HepG2 (cell line): ENCODE measurements at regions not wholly inside any gene's neighbourhood (a gene's known extent, or its start where the extent isn't known, plus 50 kb on each side); places are given as distances from the start of the nearest gene placed in this dataset.

ENCODE experiments used
- ATAC-seq: fragments of 200-7000 bp; cut with Tn5 transposase; 3 replicates; pipeline ENCODE4 v1.9.1; 2020; ENCODE audit warnings: mild to moderate bottlenecking, moderate library complexity
- BruUV-seq: library from RNA; stranded (reverse); fragments of 400-500 nt; replicated peaks from 2 replicates; lab custom pipeline; 2021; lab: Mats Ljungman, UMichigan
- CTCF ChIA-PET: fragments of 300-600 bp; formaldehyde crosslinking; extraction: SDS; loops from one replicate; lab custom pipeline; 2021; ENCODE audit warnings: low total read pairs, inconsistent platforms, low intra/inter-chr PET ratio; lab: Yijun Ruan, JAX
- POLR2A ChIA-PET: fragments of 350-600 bp; sonication (Branson Sonifier 250); formaldehyde crosslinking; loops from one replicate; lab custom pipeline; 2020; ENCODE audit warnings: antibody characterized with exemption, inconsistent platforms; lab: Yijun Ruan, JAX
- DNase-seq: peaks from one replicate; pipeline ENCODE4 v3.0.0-alpha.2; 2015; ENCODE audit warnings: low spot score
- FAIRE-seq: peaks from 3 replicates; lab custom pipeline; 2011; peaks lifted over from hg19 to GRCh38; lab: Jason Lieb, UNC
- H2AFZ ChIP-seq: one replicate; pipeline ENCODE4 v1.6.1; 2011; ENCODE audit warnings: low read length, inconsistent platforms
- H3K27ac ChIP-seq: fragments of 300-600 bp; 3 replicates; pipeline ENCODE4 v1.8.0; 2011; ENCODE audit warnings: mixed run types, mild to moderate bottlenecking, mixed read lengths, low read length, inconsistent platforms; ENCODE audit not compliant: insufficient read depth; ENCODE audit errors: extremely low read length
- H3K27me3 ChIP-seq, 2 experiments: fragments of 200-600 bp in 1 of 2; 2 replicates in 1 of 2; 3 replicates in 1 of 2; pipeline versions ENCODE4 v1.6.0 to v1.8.0; 2011; ENCODE audit warnings: low read length in 2 of 2, mild to moderate bottlenecking in 2 of 2, moderate library complexity in 2 of 2, inconsistent platforms in 1 of 2; ENCODE audit not compliant: insufficient read depth in 2 of 2, control insufficient read depth in 1 of 2
- H3K36me3 ChIP-seq, 2 experiments: fragments of 200-600 bp in 1 of 2; replicated peaks in 1 of 2; 2 replicates in 1 of 2; 3 replicates in 1 of 2; pipeline versions ENCODE4 v1.5.1 to v1.8.0; 2011; ENCODE audit warnings: low read length in 2 of 2, inconsistent platforms in 1 of 2; ENCODE audit not compliant: insufficient read depth in 2 of 2, control insufficient read depth in 1 of 2
- H3K4me1 ChIP-seq: 2 replicates; pipeline ENCODE4 v1.5.1; 2012; ENCODE audit warnings: low read length, inconsistent platforms; ENCODE audit not compliant: insufficient read depth
- H3K4me2 ChIP-seq: 2 replicates; pipeline ENCODE4 v1.6.0; 2011; ENCODE audit warnings: low read depth, low read length, inconsistent platforms
- H3K4me3 ChIP-seq, 3 experiments: fragments of 200-600 bp in 1 of 3; sonication (generic), shearing (Covaris generic) in 1 of 3; replicated peaks in 1 of 3; 2 replicates each; pipeline ENCODE4 v1.5.1; 2011 to 2016; ENCODE audit warnings: low read length in 3 of 3, inconsistent platforms in 2 of 3, low read depth in 2 of 3, mild to moderate bottlenecking in 2 of 3, control low read depth in 1 of 3, mixed read lengths in 1 of 3; ENCODE audit not compliant: insufficient read depth in 1 of 3
- H3K79me2 ChIP-seq: one replicate; pipeline ENCODE4 v1.6.1; 2011; ENCODE audit warnings: low read length, inconsistent platforms; ENCODE audit not compliant: insufficient read depth
- H3K9ac ChIP-seq: 2 replicates; pipeline ENCODE4 v1.6.0; 2011; ENCODE audit warnings: mild to moderate bottlenecking, low read depth, low read length, inconsistent platforms; ENCODE audit not compliant: insufficient read depth
- H3K9me3 ChIP-seq: 2 replicates; pipeline ENCODE4 v1.5.1; 2012; ENCODE audit warnings: mild to moderate bottlenecking, low read length
- H4K20me1 ChIP-seq: 2 replicates; pipeline ENCODE4 v1.6.0; 2011; ENCODE audit warnings: inconsistent platforms, mild to moderate bottlenecking, low read length, moderate library complexity; ENCODE audit not compliant: insufficient read depth
- CTCF ChIP-seq: sonication (generic); formaldehyde crosslinking; IDR thresholded peaks from 2 replicates; pipeline ENCODE4 v1.5.0; 2020; ENCODE audit warnings: mild to moderate bottlenecking, missing genetic modification reagents, moderate library complexity
- FOSL2 ChIP-seq: sonication (generic); formaldehyde crosslinking; IDR thresholded peaks from 2 replicates; pipeline ENCODE4 v1.4.0; 2020; ENCODE audit warnings: missing genetic modification reagents
- HDAC1 ChIP-seq: sonication (generic); formaldehyde crosslinking; IDR thresholded peaks from 2 replicates; pipeline ENCODE4 v1.5.1; 2020; ENCODE audit warnings: mild to moderate bottlenecking, missing genetic modification reagents
- MAFF ChIP-seq: IDR thresholded peaks from 2 replicates; pipeline ENCODE4 v1.6.1; 2011; ENCODE audit warnings: low read depth, low read length, improper control_type of control experiment
- MAFK ChIP-seq, 2 experiments: IDR thresholded peaks in 1 of 2; conservative IDR thresholded peaks in 1 of 2; 2 replicates each; pipeline ENCODE4 v1.6.1; 2011; ENCODE audit warnings: improper control_type of control experiment in 2 of 2, low read length in 2 of 2
- MYPOP ChIP-seq: sonication (generic); formaldehyde crosslinking; IDR thresholded peaks from 2 replicates; pipeline ENCODE4 v1.8.1; 2023; ENCODE audit warnings: mild to moderate bottlenecking, moderate library complexity, missing genetic modification reagents
- NFAT5 ChIP-seq: sonication (generic); formaldehyde crosslinking; IDR thresholded peaks from 2 replicates; pipeline ENCODE4 v1.4.0; 2020; ENCODE audit warnings: missing genetic modification reagents
- RCOR2 ChIP-seq: IDR thresholded peaks from 2 replicates; pipeline ENCODE4 v1.6.1; 2016; ENCODE audit warnings: missing biosample characterization, missing genetic modification reagents
- ZNF10 ChIP-seq: sonication (generic); formaldehyde crosslinking; IDR thresholded peaks from 2 replicates; pipeline ENCODE4 v1.4.0; 2020; ENCODE audit warnings: mild to moderate bottlenecking, low read depth, missing genetic modification reagents, borderline replicate concordance
- ZNF354B ChIP-seq: sonication (generic); formaldehyde crosslinking; IDR thresholded peaks from 2 replicates; pipeline ENCODE4 v1.8.0; 2022; ENCODE audit warnings: mild to moderate bottlenecking, missing genetic modification reagents
- ZNF792 ChIP-seq: IDR thresholded peaks from 2 replicates; pipeline ENCODE4 v1.6.1; 2016
- WGBS: methylation state at CpG from one replicate; pipeline ENCODE4 v1.1.6; 2017; ENCODE audit warnings: low lambda C conversion rate; 5-methylcytosine and 5-hydroxymethylcytosine counted together
- in situ Hi-C: cut with HindIII; loops from 2 replicates; pipeline ENCODE4 v1.10.0; 2017; ENCODE audit warnings: low pct_unique_long_range_greater_than_20kb; ENCODE audit not compliant: extremely low pct_ligation_motif_present
- intact Hi-C: fragments of 100-400 bp; cut with micrococcal nuclease; formaldehyde crosslinking; loops from one replicate; pipeline ENCODE4 v1.10.0; 2022; ENCODE audit not compliant: unreplicated experiment

GRCh38 chr5:131005963-131006684 lies 158.9 kb downstream of the HINT1 start:
- POLR2A ChIA-PET, result no interaction called here
- DNase-seq (peak; percentile 15), FAIRE-seq (no peak), ATAC-seq (peak; percentile 88)
- Histone ChIP-seq H3K36me3 (no peaks in the 10 kb centered on the region), H3K9me3 (no peaks in the 10 kb centered on the region), H3K9ac (no peak overlapping the region), H3K4me1 (no peaks in the 10 kb centered on the region), H3K27ac (no peak overlapping the region), H3K4me3 (no peak overlapping the region), H2AFZ (no peak overlapping the region), H3K4me2 (no peak overlapping the region), H3K79me2 (no peaks in the 10 kb centered on the region), H3K27me3 (no peaks in the 10 kb centered on the region), H4K20me1 (no peaks in the 10 kb centered on the region)
- in situ Hi-C loops, result no loop called here
- TF ChIP-seq FOSL2 (CRISPR knock-in tag), result no peak
- peak; percentile 21; the same call in 1 of the 2 replicates for TF ChIP-seq CTCF (CRISPR knock-in tag)
- TF ChIP-seq ZNF10 (CRISPR knock-in tag), result no peak
- TF ChIP-seq RCOR2 (CRISPR knock-in tag), result no peak
- no TSS peak for BruUV-seq
- intact Hi-C loops, result no loop called here
- WGBS, result 12% methylated on average over 1 of the region's 3 CpGs
- CTCF ChIA-PET, result no interaction called here

- Histone ChIP-seq H3K36me3 (no peaks in the 10 kb centered on the region), H3K79me2 (no peaks in the 10 kb centered on the region), H3K27ac (no peak overlapping the region), H3K9ac (no peak overlapping the region), H3K27me3 (no peaks in the 10 kb centered on the region), H3K4me3 (no peak overlapping the region), H3K4me2 (no peak overlapping the region), H2AFZ (no peak overlapping the region), H4K20me1 (no peaks in the 10 kb centered on the region), H3K4me1 (no peaks in the 10 kb centered on the region), H3K9me3 (no peaks in the 10 kb centered on the region)
- intact Hi-C loops (no loop called here), in situ Hi-C loops (no loop called here)
- ATAC-seq (no peak), FAIRE-seq (no peak), DNase-seq (no peak)
- 0% methylated on average over 1 of the region's 1 CpG for WGBS
- POLR2A ChIA-PET, result no interaction called here
- BruUV-seq, result no TSS peak
- CTCF ChIA-PET, result no interaction called here
- no peak for TF ChIP-seq HDAC1 (CRISPR knock-in tag)
- TF ChIP-seq MYPOP (CRISPR knock-in tag), result no peak
- peak; percentile 96 to 98 for TF ChIP-seq MAFK (conservative IDR thresholded peaks at IDR 0.05 in 1 of 2, IDR thresholded peaks at IDR 0.05 in 1 of 2; ENCODE audit: low read length in 2 of 2)
- TF ChIP-seq MAFF, result peak; percentile 97
- TF ChIP-seq ZNF354B (CRISPR knock-in tag), result no peak
- no peak for TF ChIP-seq ZNF792 (CRISPR knock-in tag)
- TF ChIP-seq NFAT5 (CRISPR knock-in tag), result no peak
These were observed 163.5 kb downstream of the HINT1 start for GRCh38 chr5:131001507-131001906.
